Skeletal muscle cell (primary cell): ENCODE measurements at regions not wholly inside any gene's neighbourhood (a gene's known extent, or its start where the extent isn't known, plus 50 kb on each side); places are given as distances from the start of the nearest gene placed in this dataset.
"Not testable (repeated sequence)": the region's sequence is repeated elsewhere in the genome, so short reads cannot be mapped to it uniquely, and the experiment has no call there.

ENCODE experiments used
- DNase-seq: peaks from one replicate; pipeline ENCODE4 v3.0.0-alpha.2; 2010; ENCODE audit warnings: low read depth
- H3K4me3 ChIP-seq: 2 replicates; pipeline ENCODE4 v1.5.1; 2011; ENCODE audit warnings: low read depth, mild to moderate bottlenecking, control low read depth, low read length, moderate library complexity

DNA sequence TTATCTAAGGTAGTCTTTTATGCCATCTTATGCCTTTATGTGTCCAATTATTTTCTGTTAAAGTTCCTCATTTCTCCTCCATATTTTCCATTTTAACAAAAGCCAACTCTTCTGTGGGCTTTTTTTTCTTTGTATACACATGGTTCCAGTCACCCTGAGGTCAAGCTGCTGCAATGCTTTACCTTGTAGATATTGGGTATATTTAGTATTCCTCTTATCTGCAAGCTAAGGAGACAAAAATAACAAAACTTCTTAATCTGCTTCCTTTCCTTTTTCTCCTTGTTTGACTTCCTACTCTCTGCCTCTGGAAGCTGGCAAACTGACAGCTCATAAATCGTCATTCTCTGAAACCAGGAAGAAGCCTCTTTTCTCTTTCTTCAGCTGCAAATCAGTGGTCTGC, 885.0 kb upstream of the LRRN3 start:
- no peak overlapping the region for H3K4me3 ChIP-seq
- no peak for DNase-seq

DNA sequence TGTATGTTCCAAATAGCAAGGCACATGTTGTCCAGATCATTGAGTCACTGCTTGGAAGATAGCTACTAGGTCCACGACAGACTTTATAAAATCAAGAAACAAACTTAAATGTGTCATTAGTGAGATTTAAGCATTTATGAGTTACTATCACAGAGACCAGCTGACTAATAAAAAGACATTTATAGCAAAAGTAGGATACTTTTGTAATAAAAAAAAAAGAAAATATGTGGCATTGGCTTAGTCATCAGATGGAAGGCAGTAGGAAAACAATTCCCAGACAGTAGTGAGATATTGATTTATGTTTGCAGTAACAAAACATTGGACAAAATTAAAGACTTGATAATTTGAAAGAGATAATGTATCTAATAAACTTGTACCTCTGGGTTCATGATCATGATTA, 881.0 kb upstream of the LRRN3 start:
- DNase-seq: no peak
- no peak overlapping the region for H3K4me3 ChIP-seq

DNA sequence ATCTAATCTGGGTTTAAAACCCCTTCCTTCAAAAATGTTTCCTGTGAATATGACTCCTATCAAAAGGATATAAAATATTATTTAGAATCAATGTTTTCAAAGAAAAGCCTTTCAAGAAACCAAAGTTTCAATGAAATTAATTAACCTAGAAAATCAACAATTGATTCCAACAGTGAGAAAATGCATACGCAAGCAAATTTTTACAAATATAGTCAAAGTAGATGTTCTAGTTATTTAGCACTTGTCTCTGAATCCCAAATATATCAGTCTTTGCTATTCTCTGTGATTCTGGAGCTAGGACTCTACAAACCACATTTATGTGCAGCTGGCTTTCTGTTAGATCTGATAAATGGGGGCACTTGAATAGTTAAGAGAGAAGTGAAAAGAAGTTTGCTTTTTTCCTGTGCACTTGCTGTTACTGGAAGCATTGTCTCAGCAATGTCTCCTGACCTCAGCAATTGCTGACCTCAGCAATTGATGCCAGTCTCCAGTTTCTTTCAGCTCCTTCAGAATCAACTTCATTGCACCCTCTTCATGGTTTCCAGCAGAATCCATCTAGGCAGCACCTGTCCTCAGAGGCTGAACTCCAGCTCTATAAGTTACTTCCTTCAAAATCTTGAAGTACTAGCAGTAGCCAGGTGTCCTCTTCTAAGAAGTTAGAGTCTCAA, 879.9 kb upstream of the LRRN3 start:
- no peak overlapping the region for H3K4me3 ChIP-seq
- DNase-seq: no peak

DNA sequence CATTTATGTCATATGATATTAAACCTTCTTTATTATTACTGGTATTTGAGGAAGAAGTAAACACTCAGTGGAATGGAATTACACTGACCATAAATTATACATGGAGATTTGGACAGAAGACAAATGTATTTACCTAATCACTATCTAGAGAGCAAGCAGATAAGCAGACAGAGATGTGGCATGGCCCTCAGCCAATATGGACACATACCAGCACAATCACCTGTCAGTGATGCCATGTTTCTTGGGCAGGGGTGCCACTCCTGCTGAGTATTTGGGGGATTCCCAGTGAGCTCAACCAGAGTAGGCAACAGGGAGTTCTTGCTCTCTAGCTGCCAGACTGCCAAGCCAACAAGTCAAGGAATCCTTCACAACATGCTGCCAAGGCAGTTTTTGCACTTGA, 866.3 kb upstream of the LRRN3 start:
- DNase-seq: no peak
- no peak overlapping the region for H3K4me3 ChIP-seq

DNA sequence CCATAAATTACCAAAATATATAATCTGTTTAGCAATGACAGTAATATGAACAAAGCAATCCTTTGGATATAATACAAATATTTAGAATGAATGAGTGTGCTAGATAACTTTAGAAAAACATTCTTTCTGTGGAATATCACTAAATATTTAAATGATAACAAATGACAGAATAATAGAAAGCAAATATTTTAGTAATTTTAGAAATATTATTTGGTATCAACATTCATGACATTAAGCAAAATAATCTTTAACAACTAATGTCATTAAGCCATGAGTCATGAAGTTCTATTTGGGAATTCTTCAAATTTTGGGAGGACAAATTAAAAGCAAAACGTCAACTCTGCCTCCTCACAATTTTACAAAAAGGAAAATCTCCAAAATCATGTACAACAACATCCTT, 844.8 kb upstream of the LRRN3 start:
- H3K4me3 ChIP-seq: no peak overlapping the region
- DNase-seq: no peak

DNA sequence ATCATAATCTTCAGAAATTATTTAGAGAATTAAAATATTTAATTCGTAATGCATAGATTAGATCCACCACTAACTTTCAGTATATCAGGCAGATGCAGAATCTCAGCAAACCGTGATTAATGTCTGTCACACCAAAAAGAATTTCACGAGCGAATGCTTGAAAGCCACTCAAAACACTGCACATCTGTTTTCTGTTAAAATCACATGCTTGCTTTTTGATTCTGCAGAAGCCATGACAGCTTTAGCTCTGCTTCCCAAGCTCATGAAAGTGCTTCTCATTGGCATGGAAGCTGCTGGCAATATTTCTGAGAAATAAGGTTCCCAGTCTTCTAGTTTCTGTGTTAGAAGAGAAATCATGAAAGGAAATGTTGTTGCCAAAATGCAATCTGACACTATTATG, 837.8 kb upstream of the LRRN3 start:
- H3K4me3 ChIP-seq: no peak overlapping the region
- DNase-seq: no peak

DNA sequence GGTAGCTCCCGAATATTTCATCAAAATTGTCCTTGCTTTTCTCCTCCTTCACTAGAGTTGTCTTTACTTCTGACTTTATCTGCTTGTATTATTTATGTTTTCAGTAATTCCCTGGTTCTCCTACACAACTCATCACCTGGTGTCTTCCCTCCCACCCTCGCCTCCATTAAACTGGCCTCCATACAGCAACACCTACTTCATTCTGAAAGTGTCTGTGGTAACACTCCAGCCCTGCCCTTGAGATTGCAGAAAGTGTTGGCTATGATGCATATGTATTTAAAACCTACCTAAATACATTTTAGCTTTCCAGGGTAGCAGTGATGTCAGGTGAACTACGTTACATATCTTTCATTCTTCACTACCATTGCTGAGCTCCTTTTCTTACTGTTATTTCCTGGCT, 833.3 kb upstream of the LRRN3 start:
- H3K4me3 ChIP-seq: no peak overlapping the region
- no peak for DNase-seq

DNA sequence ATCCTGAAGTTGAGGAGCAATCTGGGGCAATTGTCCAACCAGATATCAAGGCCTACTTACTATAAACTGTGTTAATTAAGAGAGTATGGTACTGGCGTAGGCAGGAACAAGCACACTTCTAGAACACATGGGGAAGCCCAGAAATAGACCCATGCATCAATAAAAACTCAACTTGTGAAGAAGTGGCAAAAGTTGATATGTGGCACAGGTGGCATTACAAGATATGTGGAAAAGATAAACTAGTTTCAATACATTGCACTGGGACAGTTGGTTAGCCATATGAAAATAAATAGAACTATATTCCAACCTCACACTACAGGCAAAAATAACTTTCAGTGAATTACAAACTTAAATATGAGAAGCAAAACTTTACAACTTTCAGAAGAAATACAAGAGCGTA, 828.7 kb upstream of the LRRN3 start:
- no peak for DNase-seq
- no peak overlapping the region for H3K4me3 ChIP-seq

DNA sequence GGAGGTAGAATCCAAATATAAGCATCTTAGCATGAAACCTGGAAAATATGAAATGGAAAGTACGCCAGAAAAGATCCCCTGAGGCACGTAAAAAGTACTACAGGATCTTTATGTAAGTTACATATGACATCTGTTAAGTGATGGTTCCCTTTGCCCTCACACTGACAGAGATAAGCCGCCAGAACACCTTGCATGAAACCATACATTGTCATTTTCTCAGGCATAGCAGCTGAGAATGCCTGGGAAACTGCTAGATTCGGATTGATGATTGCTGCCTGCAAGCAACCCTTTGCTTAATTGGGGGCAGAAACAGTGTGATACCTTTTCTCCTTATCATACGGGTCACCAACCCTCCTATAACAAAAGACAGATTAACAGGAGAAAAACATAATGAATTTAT, 826.6 kb upstream of the LRRN3 start:
- H3K4me3 ChIP-seq: no peak overlapping the region
- no peak for DNase-seq

DNA sequence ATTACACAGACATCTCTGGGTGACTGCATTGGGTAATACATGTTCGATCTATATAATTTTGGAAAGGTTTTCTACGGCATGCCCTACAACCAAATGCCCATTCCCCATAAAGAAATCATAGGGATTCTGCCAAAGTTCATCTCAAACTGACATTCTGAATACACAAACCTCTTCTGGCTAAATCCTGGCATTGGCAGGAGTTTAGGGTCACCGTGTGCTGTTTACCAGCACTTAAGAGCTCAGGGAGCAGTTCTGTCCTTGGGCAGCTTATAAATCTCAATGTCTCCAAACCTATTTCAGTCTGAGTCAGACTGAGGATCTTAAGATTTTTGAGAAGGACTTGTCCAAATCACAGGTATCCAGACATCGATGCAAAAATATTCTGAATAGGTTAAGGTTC, 809.6 kb upstream of the LRRN3 start:
- no peak overlapping the region for H3K4me3 ChIP-seq
- DNase-seq: no peak

DNA sequence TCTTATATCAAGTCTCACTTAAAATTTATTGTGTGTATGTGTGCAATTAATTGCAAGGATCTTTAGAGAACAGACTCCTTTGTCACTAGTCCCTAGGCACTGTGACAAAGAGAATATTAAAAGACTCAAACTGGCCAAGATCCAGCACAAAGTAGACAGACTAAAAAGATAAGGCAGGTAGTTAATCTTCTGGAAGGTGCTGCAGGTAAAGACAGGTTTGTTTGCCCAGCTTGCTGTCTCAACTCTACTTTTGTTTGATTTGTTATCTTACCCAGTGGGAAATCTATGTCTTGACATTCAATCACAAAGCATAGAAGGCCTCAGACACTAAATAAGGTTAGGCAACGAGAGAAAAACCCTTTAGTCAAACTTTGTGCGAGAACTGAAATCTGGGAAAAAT, 807.9 kb upstream of the LRRN3 start:
- H3K4me3 ChIP-seq: no peak overlapping the region
- DNase-seq: no peak

DNA sequence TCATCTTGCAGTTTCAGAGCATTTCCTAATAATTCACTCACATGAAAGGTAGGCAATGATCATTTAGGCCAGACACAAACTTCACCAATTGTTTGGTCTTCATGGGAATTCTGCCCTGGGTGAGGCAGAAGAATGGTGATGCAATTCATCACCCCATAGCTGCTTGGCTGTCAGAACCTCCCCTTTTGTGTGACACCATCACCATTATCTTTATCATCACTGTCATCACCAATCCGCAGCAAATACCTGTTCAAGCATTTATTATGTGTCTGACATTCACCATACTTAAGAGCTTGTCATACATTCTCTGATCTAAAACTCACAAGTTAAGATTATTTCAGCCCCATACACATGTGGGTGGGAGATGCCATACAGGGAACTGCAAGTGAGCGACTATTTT, 799.5 kb upstream of the LRRN3 start:
- no peak for DNase-seq
- H3K4me3 ChIP-seq: no peak overlapping the region

DNA sequence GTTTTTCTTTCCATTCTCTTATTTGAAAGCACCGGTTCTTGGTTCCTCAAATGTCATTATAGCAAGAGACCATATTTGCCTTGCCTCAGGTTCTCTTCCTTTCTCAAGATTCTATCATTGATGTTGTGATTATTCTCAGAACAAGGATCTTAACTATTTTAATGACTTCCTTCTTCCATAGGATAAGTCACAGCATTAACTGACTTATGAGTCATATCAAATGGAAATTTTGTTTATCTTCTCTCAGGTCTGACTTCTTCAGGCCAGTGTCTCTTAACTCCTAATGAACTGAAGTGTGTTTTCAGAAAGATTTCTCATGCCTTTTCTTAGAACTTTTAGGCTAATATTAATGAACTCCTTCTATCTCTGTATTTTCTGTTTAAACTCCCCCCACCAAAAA, 794.6 kb upstream of the LRRN3 start:
- H3K4me3 ChIP-seq: no peak overlapping the region
- no peak for DNase-seq

DNA sequence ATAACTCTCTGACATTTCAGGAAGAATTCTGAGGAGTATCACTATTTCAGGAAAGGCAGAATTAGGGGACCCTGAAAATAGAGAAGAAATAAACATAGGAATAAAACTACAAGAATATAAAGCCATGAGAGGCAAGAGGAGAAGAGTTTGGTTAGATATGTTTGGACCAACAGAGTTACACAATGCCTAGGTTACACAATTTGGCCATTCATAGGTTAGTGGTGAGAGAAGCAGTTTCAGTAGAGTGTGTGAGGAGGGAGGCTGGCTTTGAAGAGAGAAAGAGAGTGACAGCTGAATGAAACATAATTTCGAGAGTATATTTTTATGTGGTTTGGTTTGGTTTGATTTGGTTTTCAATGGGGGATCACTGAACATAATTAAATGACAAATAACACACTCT, 783.2 kb upstream of the LRRN3 start:
- H3K4me3 ChIP-seq: no peak overlapping the region
- no peak for DNase-seq

DNA sequence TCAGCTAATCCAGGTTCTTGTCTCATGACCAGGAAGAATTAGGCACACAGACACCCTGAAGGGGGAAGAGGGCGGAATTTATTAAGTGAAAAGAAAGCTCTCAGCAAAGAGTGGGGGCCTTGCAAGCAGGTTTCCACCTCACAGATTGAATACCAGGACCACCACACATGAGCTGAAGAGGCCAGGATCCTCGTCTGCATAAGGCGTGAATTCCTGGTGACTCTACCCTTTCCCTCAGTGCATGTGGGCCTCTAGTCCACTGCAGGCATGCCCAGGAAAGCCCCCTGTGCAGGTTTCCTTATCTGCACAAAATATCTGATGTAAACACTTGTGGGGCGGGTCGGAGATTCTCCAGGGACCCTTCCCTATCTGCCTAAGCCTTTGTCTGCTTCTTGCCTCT, 782.1 kb upstream of the LRRN3 start:
- no peak for DNase-seq
- no peak overlapping the region for H3K4me3 ChIP-seq

DNA sequence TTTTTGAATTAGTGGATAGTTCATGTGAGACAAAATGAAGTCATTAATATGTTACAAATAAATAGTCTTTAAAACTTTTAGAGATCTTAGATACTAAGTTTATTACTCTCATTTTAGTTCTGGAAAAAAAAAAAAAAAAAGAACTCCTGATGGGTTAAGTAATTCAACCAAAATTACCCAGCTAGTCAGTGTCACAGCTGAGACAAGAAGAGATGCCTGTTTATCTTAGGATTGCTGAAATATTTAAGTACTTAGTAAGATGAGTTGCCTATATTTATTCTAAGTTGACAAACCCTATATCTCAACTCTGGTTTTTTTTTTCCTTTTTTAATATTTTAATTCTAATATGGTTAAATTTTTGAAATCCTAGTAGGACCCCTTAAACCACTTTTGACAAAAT, 781.0 kb upstream of the LRRN3 start:
- DNase-seq: no peak

DNA sequence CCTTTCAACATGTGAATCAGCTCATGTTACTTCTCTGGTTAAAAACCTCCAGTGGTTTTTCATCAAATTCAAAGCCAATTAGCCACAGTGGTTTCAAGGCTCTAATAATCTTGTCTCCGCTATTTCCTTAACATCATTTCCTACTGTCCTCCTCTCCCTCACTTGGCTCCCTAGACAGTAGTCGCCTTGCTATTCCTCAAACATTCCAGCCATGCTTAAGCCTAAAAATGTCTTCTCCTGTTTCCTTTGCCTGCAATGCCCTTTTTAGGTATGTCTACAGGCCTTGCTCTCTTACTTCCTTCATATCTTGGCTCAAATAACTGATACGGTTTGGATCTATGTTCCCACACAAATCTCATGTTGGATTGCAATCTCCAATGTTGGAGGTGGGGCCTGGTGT, 779.4 kb upstream of the LRRN3 start:
- DNase-seq: no peak

More for the DNA sequence above, 781.0 kb upstream of the LRRN3 start:
- no peak overlapping the region for H3K4me3 ChIP-seq

DNA sequence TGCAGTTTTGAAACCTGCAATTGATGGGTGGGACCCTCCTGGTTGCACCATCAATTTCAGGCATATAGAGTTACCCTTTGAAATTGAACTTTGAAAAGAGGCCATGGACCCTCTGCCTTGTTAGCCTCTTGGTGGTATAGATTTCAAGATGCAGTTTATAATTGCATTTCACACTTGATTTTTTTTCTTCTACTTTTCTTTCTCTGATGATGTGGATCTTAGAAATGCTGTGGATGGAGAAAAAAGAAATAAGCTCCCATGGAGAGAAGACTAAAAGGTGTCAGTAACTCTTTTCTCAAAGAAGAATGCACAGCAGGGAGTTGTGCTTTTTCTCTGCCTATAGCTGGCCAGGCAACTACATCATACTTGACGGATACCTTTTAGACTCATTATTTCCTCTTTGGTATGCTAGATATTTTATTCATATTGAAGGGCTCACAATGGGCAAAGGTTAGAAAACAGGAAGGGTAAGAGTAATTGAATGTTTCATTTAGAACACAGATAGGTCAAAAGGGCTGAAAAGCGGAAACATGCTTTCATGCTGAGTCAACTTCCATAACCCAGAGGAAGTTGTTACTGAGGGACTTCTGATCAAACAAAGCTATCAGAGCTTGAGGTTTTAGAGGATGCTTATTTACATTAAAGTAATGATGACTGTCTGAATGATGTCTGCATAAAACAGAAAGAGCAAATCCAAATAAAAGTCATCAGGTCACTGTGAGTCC, 773.2 kb upstream of the LRRN3 start:
- no peak overlapping the region for H3K4me3 ChIP-seq
- no peak for DNase-seq

More for the DNA sequence above, 779.4 kb upstream of the LRRN3 start:
- H3K4me3 ChIP-seq: no peak overlapping the region

DNA sequence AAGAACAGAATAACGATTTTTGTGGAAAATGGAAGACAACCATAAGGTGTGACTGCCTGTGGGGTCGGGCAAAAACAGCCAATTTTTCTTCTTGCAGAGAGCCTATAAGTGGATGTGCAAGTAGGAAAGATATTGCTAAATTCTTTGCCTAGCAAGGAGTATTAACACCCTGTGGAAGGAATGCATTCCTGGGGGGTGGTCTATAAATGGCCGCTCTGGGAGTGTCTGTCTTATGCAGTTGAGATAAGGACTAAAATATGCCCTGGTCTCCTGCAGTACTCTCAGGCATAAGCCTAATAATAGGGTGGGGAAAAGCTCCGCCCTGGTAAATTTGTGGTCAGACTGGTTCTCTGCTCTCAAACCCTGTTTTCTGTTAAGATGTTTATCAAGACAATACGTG, 770.6 kb upstream of the LRRN3 start:
- not testable (repeated sequence) for DNase-seq, H3K4me3 ChIP-seq

DNA sequence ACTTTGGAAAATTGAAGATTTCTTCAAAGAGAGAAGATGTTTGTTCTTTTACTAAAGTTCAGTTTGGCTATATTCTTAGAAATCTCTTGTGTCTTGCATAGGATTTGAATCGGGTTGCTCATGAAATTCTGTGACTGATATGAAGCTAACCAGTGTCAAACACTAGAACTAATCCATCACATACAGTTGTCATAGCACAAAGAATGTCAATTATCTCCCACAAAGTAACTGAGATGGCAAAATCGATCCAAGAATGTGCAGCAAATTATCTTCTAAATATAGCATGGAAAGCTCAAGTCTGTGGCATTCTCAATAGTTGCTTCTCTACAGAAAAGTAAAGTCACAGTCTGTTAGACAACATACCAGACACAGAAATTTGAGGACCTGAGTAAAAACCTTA, 768.1 kb upstream of the LRRN3 start:
- DNase-seq: no peak
- H3K4me3 ChIP-seq: no peak overlapping the region

DNA sequence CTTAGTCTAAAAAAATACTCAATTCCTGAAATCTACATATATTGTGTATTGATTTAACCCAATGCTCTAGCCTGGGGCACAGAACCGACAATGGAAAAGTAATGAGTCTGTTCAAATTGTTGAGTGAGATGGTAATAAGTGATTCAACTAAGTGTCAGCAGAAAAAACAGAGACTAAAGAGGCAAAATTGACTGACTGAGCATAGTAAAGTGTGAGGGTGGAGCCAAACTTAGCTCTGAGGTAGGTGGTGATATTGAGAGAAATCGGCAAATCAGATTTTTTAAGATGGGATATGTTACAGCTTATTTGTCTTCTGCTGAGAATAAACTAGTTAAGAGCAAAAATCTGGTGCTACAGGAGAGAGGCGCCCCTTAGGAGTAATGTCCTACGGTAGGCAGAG, 764.0 kb upstream of the LRRN3 start:
- no peak for DNase-seq
- no peak overlapping the region for H3K4me3 ChIP-seq
